Neural cell (in vitro differentiated cells): ENCODE measurements at regions not wholly inside any gene's neighbourhood (a gene's known extent, or its start where the extent isn't known, plus 50 kb on each side); places are given as distances from the start of the nearest gene placed in this dataset.

Source experiments
- EP300 ChIP-seq: fragments of 450-650 bp; conservative IDR thresholded peaks from 2 replicates; pipeline ENCODE4 v1.6.1; 2014; ENCODE audit warnings: antibody characterized with exemption, mild to moderate bottlenecking, moderate library complexity; ENCODE audit not compliant: poor library complexity, severe bottlenecking
- EZH2 ChIP-seq: fragments of 200-600, 300-800 bp; shearing (Covaris generic), sonication (generic); IDR thresholded peaks from 2 replicates; pipeline ENCODE4 v1.6.1; 2014; ENCODE audit warnings: antibody characterized with exemption, low read length, borderline replicate concordance, mild to moderate bottlenecking; ENCODE audit not compliant: insufficient read depth, poor library complexity, severe bottlenecking
- MXI1 ChIP-seq: fragments of 450-650 bp; conservative IDR thresholded peaks from 2 replicates; pipeline ENCODE4 v1.6.1; 2014; ENCODE audit warnings: antibody characterized with exemption, mild to moderate bottlenecking; ENCODE audit not compliant: poor library complexity, severe bottlenecking
- POLR2AphosphoS5 ChIP-seq: IDR thresholded peaks from 2 replicates; pipeline ENCODE4 v1.6.1; 2012
- RAD21 ChIP-seq: fragments of 450-650 bp; conservative IDR thresholded peaks from 2 replicates; pipeline ENCODE4 v1.6.1; 2014; ENCODE audit warnings: antibody characterized with exemption, mild to moderate bottlenecking, moderate library complexity
- SMC3 ChIP-seq: fragments of 450-650 bp; conservative IDR thresholded peaks from 2 replicates; pipeline ENCODE4 v1.6.1; 2014; ENCODE audit warnings: antibody characterized with exemption, mild to moderate bottlenecking, moderate library complexity; ENCODE audit not compliant: poor library complexity
- TAF1 ChIP-seq: IDR thresholded peaks from 2 replicates; pipeline ENCODE4 v1.6.1; 2012; ENCODE audit warnings: low read depth
- TF ChIP-seq, protein P1 (sequence below): fragments of 450-650 bp; IDR thresholded peaks from 2 replicates; pipeline ENCODE4 v1.5.1; 2014; ENCODE audit warnings: antibody characterized with exemption, mild to moderate bottlenecking, moderate library complexity; ENCODE audit not compliant: poor library complexity, severe bottlenecking
- TF ChIP-seq, protein P2 (sequence below): IDR thresholded peaks from 2 replicates; pipeline ENCODE4 v1.6.1; 2012; ENCODE audit warnings: borderline replicate concordance

- no peak for TF ChIP-seq POLR2AphosphoS5
- TF ChIP-seq, protein P1, sequence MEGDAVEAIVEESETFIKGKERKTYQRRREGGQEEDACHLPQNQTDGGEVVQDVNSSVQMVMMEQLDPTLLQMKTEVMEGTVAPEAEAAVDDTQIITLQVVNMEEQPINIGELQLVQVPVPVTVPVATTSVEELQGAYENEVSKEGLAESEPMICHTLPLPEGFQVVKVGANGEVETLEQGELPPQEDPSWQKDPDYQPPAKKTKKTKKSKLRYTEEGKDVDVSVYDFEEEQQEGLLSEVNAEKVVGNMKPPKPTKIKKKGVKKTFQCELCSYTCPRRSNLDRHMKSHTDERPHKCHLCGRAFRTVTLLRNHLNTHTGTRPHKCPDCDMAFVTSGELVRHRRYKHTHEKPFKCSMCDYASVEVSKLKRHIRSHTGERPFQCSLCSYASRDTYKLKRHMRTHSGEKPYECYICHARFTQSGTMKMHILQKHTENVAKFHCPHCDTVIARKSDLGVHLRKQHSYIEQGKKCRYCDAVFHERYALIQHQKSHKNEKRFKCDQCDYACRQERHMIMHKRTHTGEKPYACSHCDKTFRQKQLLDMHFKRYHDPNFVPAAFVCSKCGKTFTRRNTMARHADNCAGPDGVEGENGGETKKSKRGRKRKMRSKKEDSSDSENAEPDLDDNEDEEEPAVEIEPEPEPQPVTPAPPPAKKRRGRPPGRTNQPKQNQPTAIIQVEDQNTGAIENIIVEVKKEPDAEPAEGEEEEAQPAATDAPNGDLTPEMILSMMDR: no peak
- TF ChIP-seq, protein P2, sequence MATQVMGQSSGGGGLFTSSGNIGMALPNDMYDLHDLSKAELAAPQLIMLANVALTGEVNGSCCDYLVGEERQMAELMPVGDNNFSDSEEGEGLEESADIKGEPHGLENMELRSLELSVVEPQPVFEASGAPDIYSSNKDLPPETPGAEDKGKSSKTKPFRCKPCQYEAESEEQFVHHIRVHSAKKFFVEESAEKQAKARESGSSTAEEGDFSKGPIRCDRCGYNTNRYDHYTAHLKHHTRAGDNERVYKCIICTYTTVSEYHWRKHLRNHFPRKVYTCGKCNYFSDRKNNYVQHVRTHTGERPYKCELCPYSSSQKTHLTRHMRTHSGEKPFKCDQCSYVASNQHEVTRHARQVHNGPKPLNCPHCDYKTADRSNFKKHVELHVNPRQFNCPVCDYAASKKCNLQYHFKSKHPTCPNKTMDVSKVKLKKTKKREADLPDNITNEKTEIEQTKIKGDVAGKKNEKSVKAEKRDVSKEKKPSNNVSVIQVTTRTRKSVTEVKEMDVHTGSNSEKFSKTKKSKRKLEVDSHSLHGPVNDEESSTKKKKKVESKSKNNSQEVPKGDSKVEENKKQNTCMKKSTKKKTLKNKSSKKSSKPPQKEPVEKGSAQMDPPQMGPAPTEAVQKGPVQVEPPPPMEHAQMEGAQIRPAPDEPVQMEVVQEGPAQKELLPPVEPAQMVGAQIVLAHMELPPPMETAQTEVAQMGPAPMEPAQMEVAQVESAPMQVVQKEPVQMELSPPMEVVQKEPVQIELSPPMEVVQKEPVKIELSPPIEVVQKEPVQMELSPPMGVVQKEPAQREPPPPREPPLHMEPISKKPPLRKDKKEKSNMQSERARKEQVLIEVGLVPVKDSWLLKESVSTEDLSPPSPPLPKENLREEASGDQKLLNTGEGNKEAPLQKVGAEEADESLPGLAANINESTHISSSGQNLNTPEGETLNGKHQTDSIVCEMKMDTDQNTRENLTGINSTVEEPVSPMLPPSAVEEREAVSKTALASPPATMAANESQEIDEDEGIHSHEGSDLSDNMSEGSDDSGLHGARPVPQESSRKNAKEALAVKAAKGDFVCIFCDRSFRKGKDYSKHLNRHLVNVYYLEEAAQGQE: no peak
- TF ChIP-seq EZH2: no peak
- no peak for TF ChIP-seq EP300
- no peak for TF ChIP-seq MXI1
- no peak for TF ChIP-seq TAF1
- no peak for TF ChIP-seq RAD21
- TF ChIP-seq SMC3: no peak
Measured at GRCh38 chr5:99949361-99949760, 585.8 kb upstream of the FAM174A start.
